ENCODE measurements at regions not wholly inside any gene's neighbourhood (a gene's known extent, or its start where the extent isn't known, plus 50 kb on each side); places are given as distances from the start of the nearest gene placed in this dataset.

DNA sequence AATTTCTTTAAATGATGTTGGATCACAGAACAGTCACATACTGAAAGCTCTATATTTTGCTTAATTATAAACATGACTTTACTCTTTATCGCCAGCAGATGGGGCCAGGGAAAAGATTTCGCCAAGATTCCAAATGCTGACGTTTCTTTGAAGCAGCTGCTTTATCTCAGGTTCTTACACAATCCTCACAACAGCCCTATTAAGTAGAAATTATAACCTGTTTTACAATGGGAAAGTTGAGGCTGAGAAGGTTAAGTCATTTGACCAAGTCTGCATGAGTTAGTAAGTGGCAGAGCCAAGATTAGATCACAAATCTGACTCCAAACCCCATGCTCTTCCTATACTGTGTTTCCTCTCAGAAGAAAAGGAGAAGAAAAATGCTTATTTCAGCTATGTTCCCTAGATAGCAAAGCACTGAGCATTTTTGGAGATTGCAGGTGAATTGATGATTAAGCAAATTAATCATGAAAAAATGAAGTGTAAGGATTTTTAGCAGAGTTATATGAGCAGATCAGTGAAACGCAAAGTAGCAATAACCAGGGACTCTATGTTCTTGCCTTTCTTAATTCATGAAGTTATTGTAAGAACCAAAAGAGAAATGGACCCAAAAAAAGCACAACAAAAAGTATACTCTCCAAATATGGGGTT lies 79.0 kb downstream of the AASDHPPT start:
- TF ChIP-seq TAF1 (IDR thresholded peaks at IDR 0.05; ENCODE audit: low read depth) = no peak
- TF ChIP-seq CEBPB (IDR thresholded peaks at IDR 0.05) = peak; percentile 19; the same call in 1 of the 2 replicates

Data from Ishikawa (cell line).